CD4-positive, alpha-beta T cell treated with Interleukin-6 at 100 ng/mL for 8 hours (primary cell): ENCODE measurements at regions not wholly inside any gene's neighbourhood (a gene's known extent, or its start where the extent isn't known, plus 50 kb on each side); places are given as distances from the start of the nearest gene placed in this dataset.
"Not testable (repeated sequence)": the region's sequence is repeated elsewhere in the genome, so short reads cannot be mapped to it uniquely, and the experiment has no call there.

Source experiments
- DNase-seq: peaks from one replicate; pipeline ENCODE4 v3.0.0-alpha.2; 2020; ENCODE audit warnings: mixed read lengths, low spot score

- not testable (repeated sequence) for DNase-seq
Measured at GRCh38 chr1:83395130-83395529, 603.8 kb downstream of the TTLL7 start.

GRCh38 chr1:83386946-83387345 lies 612.0 kb downstream of the TTLL7 start:
- DNase-seq = not testable (repeated sequence)

DNA sequence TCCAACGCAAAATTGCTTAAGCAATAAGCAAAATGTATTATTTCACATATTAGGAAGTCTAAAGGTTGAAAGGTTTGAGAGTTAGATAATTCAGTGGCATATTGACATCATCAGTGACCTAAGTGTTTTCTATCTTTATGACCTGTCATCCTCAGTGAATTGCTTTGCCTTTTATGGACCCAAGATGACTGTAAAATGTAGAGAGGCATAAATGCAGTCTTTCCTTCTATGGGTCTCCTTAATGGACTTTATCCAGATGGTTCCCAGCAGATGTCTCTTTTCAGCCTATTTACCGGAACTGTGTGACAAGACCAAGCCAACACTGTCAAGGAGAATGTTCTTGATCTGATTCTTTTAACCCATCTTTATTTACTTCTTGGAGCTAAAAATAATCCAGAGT lies 615.8 kb downstream of the TTLL7 start:
- not testable (repeated sequence) for DNase-seq

DNA sequence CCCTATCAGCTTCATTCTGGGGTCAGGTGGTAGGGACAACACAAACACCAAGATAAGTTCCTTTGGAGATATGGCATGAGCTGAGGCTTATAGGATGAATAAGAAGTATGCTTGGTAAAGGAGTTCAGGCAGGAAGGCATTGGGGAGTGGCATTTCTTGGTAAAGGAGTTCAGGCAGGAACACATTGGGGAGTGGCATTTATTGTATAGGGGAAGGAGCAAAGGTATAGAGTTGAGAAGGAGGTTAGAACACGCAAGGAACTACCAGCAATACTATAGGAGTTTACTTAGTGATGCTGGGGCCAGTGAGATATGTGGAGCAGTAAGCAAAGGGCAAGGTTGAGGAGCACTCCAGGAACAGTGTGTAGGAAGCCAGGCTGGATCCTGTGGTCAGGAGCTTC lies 625.9 kb downstream of the TTLL7 start:
- DNase-seq = not testable (repeated sequence)

GRCh38 chr1:83369853-83370252 lies 629.1 kb downstream of the TTLL7 start:
- DNase-seq = not testable (repeated sequence)

DNA sequence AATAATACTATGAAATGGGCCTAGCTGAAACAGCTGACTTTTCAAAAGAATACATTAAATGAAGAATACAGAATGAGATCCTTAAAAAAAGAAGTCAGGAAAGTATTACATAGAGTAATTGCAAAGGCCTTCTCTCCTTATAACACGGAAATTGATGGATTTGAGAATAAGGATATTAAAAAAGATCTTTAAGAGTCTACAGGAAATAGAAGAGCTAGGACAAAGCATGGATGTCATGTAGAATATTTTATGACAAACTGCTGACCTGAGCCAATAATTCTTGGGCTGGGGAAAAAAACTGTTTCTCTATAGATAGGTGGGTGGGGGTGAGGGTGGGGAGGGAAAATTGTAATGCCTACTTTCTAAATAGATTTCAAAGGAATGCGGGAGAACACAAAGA lies 633.6 kb downstream of the TTLL7 start:
- DNase-seq = not testable (repeated sequence)

DNA sequence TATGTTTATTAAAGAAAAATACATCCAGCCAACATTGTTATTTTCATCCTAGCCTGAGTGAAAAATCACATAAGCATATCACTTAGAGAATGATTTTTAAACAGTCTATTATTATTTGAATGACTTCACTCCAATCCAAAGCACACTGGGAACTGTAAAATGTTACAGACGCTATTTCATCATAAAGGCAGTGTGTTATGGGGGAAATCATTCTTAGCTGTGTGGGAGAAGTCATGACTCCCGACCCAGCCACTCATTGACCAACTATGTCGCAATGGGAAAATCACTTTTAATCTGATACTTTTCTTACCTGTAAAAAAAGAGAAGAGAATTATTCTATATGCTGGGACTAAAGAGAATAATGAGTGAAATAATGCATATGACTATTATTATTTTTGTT lies 653.6 kb downstream of the TTLL7 start:
- DNase-seq = not testable (repeated sequence)

GRCh38 chr1:83343767-83344166 lies 655.2 kb downstream of the TTLL7 start:
- DNase-seq = not testable (repeated sequence)

- DNase-seq = not testable (repeated sequence)
Measured at GRCh38 chr1:83342995-83343394, 655.9 kb downstream of the TTLL7 start.

GRCh38 chr1:83332308-83332707 lies 666.6 kb downstream of the TTLL7 start:
- not testable (repeated sequence) for DNase-seq

GRCh38 chr1:83318366-83318765 lies 680.6 kb downstream of the TTLL7 start:
- DNase-seq = no peak

DNA sequence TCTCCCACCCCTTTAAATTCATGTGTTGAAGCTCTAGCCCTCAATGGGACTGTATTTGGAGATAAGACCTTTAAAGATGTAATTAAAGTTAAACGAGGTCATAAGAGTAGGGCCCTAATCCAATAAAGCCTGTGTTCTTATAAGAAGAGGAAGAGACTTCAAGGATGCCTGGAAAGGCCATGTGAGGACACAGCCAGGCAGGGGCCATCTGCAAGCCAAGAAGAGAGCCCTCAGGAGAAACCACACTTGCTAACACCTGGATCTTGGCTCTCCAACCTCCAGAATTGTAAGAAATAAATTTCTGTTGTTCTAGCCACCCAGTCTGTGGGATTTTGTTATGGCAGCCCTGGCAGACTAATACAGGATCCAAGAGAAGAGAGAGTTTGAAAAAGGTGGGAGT lies 683.5 kb downstream of the TTLL7 start:
- DNase-seq = not testable (repeated sequence)

DNA sequence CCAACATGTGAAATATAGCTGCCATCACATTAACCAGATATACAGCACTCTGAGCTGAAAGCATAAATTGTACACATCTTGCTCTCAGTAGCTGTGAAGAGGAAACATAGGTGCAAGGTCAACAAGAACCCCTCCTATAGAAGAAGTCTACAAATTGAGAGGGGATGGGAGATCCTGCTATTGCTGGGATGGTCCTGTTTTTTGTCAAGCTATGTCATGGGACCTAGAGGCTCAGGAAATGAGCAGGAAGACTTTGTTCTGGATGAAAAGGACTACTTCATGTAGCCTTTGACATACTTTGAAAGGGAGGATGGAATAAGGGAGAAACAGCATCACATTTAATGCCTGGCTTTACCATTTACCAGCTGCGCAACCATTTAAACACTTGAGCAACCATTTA lies 688.8 kb downstream of the TTLL7 start:
- not testable (repeated sequence) for DNase-seq

GRCh38 chr1:83309035-83309434 lies 689.9 kb downstream of the TTLL7 start:
- DNase-seq = not testable (repeated sequence)

GRCh38 chr1:83306811-83307210 lies 692.1 kb downstream of the TTLL7 start:
- DNase-seq = not testable (repeated sequence)

DNA sequence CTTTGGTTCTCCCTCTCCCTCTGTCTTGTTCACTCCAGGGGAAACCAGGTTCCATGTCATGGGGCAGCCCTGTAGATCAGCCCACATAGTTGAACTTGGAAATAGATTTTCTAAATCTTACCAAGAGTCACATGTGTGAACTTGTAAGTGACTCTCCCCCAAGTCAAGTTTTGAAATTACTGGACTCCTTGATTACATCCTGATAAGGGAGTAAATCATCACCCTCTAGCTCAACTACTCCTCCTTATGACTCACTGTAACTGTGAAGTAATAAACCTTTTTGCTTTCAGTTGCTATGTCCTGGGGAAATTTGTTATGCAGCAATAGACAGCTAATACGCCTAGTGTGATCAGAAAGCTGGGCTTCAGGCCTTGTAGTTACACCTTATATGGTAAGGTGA lies 703.3 kb downstream of the TTLL7 start:
- DNase-seq = not testable (repeated sequence)

DNA sequence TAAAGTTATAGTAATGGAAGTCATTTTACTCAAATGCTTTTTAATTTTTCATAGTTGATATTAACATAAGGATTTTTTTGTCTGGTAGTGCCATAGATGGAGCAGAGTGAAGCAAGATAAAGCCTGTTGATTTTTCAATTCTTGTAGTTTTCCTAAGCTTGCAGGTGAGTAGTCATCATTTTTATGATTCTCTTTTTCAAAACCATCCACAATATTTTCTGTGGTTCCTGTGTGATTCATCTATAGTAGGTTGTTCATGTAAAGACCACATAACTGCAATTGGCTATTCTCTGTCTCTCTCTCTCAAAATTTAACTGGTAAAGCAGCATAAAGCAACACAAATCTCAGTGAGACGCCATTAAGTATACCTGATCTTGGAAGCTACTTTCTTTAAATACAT lies 711.5 kb downstream of the TTLL7 start:
- DNase-seq = not testable (repeated sequence)

GRCh38 chr1:83274656-83275055 lies 724.3 kb downstream of the TTLL7 start:
- not testable (repeated sequence) for DNase-seq

GRCh38 chr1:83272484-83272883 lies 726.4 kb downstream of the TTLL7 start:
- not testable (repeated sequence) for DNase-seq

GRCh38 chr1:83271834-83272233 lies 727.1 kb downstream of the TTLL7 start:
- not testable (repeated sequence) for DNase-seq

GRCh38 chr1:83270801-83271200 lies 728.1 kb downstream of the TTLL7 start:
- DNase-seq = not testable (repeated sequence)

- not testable (repeated sequence) for DNase-seq
Measured at GRCh38 chr1:83263808-83264207, 735.1 kb downstream of the TTLL7 start.

DNA sequence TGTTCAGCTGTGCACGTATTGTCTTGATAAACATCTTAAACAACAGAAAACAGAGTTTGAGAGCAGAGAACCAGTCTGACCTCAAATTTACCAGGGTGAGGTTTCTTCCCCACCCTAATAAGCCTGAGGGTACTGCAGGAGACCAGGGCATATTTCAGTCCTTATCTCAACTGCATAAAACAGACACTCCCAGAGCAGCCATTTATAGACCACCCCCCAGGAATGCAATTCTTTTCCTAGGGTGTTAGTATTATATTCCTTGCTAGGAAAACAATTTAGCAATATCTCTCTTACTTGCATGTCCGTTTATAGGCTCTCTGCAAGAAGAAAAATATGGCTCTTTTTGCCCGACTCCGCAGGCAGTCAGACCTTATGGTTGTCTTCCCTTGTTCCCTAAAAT lies 747.2 kb downstream of the TTLL7 start:
- DNase-seq = not testable (repeated sequence)

DNA sequence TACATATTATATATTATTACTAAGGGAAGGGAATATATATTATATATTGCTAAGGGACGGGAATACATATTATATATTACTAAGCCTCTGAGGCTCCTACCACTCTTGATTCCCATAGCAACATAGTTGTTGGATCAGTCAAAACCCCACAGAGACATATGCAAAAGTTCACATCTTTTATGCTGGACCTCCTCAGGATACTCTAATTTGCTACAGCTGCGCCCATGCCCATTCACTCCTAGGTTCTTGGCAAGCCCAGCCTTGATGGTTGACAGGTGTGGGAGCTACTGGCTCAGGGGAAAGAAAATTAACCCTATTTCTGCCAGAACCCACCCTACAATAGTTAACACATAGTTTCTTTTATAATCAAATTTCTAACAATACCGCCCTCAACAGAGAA lies 752.2 kb downstream of the TTLL7 start:
- DNase-seq = not testable (repeated sequence)

GRCh38 chr1:83244832-83245231 lies 754.1 kb downstream of the TTLL7 start:
- DNase-seq = not testable (repeated sequence)
